ENCODE measurements at regions not wholly inside any gene's neighbourhood (a gene's known extent, or its start where the extent isn't known, plus 50 kb on each side); places are given as distances from the start of the nearest gene placed in this dataset.

GRCh38 chr16:87177673-87178072, 139.5 kb downstream of the C16orf95 start:
- Histone ChIP-seq H3K27me3 (no peaks in the 10 kb centered on the region), H3K4me1 (peaks cover 0 to 26% (median 19%) of the 10 kb centered on the region in 4 donors), H3K4me3 (no peak overlapping the region), H3K9me3 (no peaks in the 10 kb centered on the region), H3K27ac (peak overlapping the region in 1 of 2 donors; percentile 65), H3K36me3 (no peaks in the 10 kb centered on the region)
- intact Hi-C loops (cut with DNase I; ENCODE audit: low total_unique reads), result no loop called here
- TF ChIP-seq, protein P1, sequence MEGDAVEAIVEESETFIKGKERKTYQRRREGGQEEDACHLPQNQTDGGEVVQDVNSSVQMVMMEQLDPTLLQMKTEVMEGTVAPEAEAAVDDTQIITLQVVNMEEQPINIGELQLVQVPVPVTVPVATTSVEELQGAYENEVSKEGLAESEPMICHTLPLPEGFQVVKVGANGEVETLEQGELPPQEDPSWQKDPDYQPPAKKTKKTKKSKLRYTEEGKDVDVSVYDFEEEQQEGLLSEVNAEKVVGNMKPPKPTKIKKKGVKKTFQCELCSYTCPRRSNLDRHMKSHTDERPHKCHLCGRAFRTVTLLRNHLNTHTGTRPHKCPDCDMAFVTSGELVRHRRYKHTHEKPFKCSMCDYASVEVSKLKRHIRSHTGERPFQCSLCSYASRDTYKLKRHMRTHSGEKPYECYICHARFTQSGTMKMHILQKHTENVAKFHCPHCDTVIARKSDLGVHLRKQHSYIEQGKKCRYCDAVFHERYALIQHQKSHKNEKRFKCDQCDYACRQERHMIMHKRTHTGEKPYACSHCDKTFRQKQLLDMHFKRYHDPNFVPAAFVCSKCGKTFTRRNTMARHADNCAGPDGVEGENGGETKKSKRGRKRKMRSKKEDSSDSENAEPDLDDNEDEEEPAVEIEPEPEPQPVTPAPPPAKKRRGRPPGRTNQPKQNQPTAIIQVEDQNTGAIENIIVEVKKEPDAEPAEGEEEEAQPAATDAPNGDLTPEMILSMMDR (IDR thresholded peaks at IDR 0.05), result no peak
- no peak for DNase-seq

DNA sequence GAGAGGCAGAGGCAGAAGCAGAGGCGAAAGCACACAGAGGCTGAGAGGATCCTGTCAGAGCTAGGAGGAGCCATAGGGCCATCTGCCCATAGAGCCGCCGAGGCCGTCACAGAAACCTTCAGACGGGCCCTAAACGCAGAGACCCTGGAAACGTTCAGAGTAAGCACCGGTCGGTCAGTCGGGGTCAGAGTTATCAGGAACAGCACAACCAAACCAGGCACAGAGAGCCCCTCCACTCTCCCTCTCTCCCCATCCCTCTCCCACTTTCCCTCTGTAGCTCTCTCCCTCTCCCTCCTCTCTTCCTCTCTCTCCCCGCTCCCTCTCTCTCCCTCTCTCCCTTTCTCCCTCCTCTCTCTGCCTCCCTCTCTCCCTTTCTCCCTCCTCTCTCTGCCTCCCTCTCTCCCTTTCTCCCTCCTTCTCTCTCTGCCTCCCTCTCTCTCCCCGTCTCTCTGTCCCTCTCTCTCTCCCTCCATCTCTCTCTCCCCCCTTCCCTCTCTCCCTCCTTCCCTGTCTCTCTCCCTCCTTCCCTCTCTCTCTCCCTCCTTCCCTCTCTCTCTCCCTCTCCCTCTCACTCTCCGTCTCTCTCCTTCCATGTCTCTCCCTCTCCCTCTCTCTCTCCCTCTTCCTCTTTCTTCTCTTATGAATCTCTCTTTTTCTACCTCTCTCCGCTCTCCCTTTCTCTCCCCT, 138.9 kb downstream of the C16orf95 start:
- Histone ChIP-seq H3K36me3 (no peaks in the 10 kb centered on the region), H3K27me3 (no peaks in the 10 kb centered on the region), H3K9me3 (no peaks in the 10 kb centered on the region), H3K4me3 (peak overlapping the region in 1 of 2 donors; percentile 16), H3K27ac (peak overlapping the region; percentile 64 to 65), H3K4me1 (peaks cover 0 to 26% (median 19%) of the 10 kb centered on the region in 4 donors)
- intact Hi-C loops (cut with DNase I; ENCODE audit: low total_unique reads), result no loop called here
- DNase-seq, result no peak
- TF ChIP-seq, protein P1 (IDR thresholded peaks at IDR 0.05), result no peak

DNA sequence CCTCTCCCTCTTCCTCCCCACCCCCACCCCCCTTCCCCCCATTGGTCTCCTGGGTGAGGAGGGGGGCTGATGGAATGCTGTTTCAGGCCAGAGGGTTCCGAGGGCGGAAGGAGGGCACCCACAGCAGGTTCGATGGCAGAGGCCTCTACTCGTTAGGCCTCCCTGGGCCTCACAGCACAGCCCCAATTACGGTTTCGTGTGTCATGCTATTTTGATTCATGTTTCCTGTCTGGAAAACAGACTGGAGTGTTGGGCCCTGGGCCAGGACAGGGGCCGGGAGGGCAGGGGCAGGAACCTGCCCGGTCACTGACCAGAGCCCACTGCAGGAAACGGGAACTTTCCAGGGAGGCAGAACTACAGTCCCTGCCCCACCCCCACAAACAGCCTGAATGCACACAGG, 138.2 kb downstream of the C16orf95 start:
- Histone ChIP-seq H3K36me3 (no peaks in the 10 kb centered on the region), H3K27me3 (no peaks in the 10 kb centered on the region), H3K9me3 (no peaks in the 10 kb centered on the region), H3K4me3 (no peak overlapping the region), H3K27ac (peak overlapping the region; percentile 64 to 65), H3K4me1 (peaks cover 0 to 26% (median 19%) of the 10 kb centered on the region in 4 donors)
- intact Hi-C loops (cut with DNase I; ENCODE audit: low total_unique reads), result no loop called here
- TF ChIP-seq, protein P1 (IDR thresholded peaks at IDR 0.05), result no peak
- DNase-seq, result no peak

DNA sequence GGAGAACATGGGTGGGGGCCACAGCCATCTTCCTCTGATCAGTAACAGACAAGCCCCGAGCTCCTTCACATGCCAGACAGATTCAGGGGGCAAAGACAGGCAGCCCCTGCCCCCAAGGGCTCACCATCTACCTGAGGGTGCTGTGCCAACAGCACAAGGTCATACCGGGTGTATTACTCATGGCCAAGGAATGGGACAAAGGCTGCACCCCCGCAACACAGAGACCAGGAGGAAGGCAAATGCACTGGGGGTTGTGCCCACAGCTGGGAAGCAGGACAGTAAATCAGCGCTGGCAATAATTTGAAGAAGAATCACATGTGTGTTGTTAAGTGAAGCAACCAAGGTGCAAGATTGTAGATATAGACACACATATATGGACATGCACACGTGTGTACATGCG, 137.1 kb downstream of the C16orf95 start:
- TF ChIP-seq, protein P1 (IDR thresholded peaks at IDR 0.05), result no peak

DNA sequence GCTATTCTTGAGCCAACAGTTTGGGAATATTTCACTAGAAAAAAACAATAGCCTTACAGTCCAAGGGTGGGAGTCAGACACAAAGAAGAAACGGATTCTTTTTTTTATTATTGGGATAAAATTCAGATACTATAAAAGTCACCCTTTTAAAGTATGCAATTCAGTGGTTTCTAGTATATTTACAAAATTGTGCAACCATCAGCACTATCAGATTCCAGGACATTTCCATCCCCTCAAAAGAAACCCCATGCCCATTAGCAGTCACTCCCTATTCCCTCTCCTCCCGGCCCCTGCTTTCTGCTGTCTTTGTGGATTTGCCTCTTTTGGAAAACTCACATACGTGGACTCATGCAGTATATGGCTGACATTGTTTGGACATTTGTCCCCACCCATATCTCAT, 134.4 kb downstream of the C16orf95 start:
- TF ChIP-seq, protein P1 (IDR thresholded peaks at IDR 0.05), result no peak
- H3K9me3 ChIP-seq, result no peaks in the 10 kb centered on the region
- H3K27ac ChIP-seq, result no peak overlapping the region
- intact Hi-C loops (cut with DNase I; ENCODE audit: low total_unique reads), result no loop called here
- H3K4me3 ChIP-seq, result no peak overlapping the region
- H3K36me3 ChIP-seq, result no peaks in the 10 kb centered on the region
- H3K27me3 ChIP-seq, result no peaks in the 10 kb centered on the region
- no peak for DNase-seq
- peaks cover 0 to 23% (median 16%) of the 10 kb centered on the region in 4 donors for H3K4me1 ChIP-seq

More for the DNA sequence above, 137.1 kb downstream of the C16orf95 start:
- Histone ChIP-seq H3K36me3 (no peaks in the 10 kb centered on the region), H3K27ac (no peak overlapping the region), H3K27me3 (no peaks in the 10 kb centered on the region), H3K9me3 (no peaks in the 10 kb centered on the region), H3K4me1 (peaks cover 0 to 26% (median 19%) of the 10 kb centered on the region in 4 donors), H3K4me3 (no peak overlapping the region)
- intact Hi-C loops (cut with DNase I; ENCODE audit: low total_unique reads), result no loop called here
- DNase-seq, result no peak
